Brain pericyte (primary cell): ENCODE measurements at regions not wholly inside any gene's neighbourhood (a gene's known extent, or its start where the extent isn't known, plus 50 kb on each side); places are given as distances from the start of the nearest gene placed in this dataset.
"Not testable (repeated sequence)": the region's sequence is repeated elsewhere in the genome, so short reads cannot be mapped to it uniquely, and the experiment has no call there.

ENCODE experiments used
- DNase-seq: peaks from one replicate; pipeline ENCODE4 v3.0.0-alpha.2; 2012; ENCODE audit warnings: low read depth, low spot score

- no peak for DNase-seq
These were observed 95.9 kb upstream of the PCSK1 start for GRCh38 chr5:96528826-96529474.

DNA sequence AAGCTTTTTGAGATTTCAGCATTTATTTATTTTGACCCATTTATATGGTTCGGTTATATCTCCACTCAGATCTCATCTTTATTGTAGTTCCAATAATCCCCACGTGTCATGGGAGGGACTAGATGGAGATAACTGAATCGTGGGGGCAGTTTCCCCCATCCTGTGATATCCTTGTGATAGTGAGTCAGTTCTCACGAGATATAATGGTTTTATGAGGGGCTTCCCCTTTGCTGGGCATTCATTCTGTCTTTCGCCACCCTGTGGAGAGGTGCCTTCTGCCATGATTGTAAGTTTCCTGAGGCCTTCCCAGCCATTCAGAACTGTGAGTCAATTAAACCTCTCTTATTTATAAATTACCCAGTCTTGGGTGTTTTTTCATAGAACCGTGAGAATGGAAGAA lies 96.5 kb upstream of the PCSK1 start:
- DNase-seq: no peak

DNA sequence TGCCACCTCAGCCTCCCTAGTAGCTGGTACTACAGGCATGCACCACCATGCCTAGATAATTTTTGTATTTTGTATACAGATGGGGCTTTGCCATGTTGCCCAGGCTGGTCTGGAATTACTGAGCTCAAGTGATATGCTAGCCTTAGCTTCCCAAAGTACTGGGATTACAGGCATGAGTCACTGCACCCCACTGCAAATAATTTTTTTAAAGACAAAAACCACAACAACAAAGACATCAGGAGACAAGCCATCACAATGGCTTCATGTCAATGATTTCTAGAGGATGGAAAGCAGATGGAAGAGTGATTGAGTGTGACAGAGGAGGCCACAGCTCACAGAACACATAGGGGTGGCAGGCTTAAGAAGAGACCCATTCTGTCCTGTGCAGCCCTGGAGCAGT lies 97.9 kb upstream of the PCSK1 start:
- no peak for DNase-seq

- DNase-seq: no peak
These were observed 100.3 kb upstream of the PCSK1 start for GRCh38 chr5:96533371-96533770.

GRCh38 chr5:96537386-96537785 lies 104.3 kb upstream of the PCSK1 start:
- no peak for DNase-seq

DNA sequence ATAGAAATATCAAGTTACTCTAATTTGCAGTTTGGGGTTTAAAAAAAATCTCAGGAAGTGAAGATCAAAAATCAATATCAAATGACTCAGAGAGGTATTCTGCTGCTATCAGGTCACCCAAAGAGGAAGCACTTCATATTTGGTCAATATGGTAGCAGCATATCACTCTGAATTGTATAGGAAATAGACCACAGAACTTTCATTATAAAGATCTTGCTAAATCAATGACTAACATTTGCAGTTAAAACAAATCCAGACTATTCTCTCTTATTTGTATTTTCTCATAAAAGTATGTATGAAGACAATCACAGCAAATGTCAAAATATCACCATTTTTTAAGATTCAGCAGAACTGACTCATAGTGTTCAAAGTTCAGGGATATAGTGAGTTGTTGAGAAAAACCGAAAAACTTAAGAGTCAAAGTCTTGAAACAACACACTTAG lies 105.8 kb upstream of the PCSK1 start:
- DNase-seq: no peak

- DNase-seq: no peak
These were observed 113.1 kb upstream of the PCSK1 start for GRCh38 chr5:96546120-96546519.

DNA sequence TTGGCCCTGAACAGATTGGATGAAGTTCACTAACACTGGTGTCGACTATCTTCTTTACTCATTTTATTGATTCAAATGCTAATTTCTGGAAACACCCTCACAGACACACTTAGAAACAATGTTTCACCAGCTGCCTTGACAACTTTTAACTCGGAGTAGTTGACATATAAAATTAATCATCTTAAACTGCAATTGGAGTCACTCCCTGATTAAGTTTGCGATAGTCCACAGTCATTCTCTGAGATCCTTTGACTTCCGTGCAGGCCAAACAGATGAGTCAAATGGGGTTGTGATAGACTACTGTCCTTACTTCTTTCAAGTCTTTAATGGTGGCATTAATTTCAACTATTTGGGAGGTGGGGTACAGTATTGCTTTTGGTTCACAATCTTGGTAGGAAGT lies 114.4 kb upstream of the PCSK1 start:
- no peak for DNase-seq

GRCh38 chr5:96548905-96549304 lies 113.3 kb upstream of the CAST start:
- no peak for DNase-seq

DNA sequence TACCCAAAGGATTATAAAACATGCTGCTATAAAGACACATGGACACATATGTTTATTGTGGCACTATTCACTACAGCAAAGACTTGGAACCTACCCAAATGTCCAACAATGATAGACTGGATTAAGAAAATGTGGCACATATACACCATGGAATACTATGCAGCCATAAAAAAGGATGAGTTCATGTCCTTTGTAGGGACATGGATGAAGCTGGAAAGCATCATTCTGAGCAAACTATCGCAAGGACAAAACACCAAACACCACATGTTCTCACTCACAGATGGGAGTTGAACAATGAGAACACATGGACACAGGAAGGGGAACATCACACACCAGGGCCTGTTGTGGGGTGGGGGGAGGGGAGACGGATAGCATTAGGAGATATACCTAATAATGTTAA lies 101.3 kb upstream of the CAST start:
- not testable (repeated sequence) for DNase-seq

- DNase-seq: no peak
These were observed 99.6 kb upstream of the CAST start for GRCh38 chr5:96562614-96563013.

DNA sequence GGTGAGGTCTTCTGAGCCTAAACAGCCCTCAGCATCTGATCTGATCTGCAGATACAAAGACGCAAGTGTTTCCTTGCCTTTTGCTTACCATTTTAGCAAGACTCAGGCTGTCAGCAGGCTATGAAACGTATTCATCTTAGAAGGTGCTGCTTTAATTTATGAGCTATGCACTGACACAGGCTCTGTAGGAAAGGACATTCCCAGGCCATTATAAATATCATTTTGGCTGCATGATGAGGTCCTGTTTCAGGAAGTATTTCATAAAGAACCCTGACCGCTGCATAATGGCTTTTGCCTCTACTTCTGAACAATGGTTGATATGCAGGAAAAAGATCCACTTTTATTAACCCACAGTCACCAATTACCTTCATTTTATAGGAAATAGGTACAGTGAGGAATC lies 98.4 kb upstream of the CAST start:
- no peak for DNase-seq

GRCh38 chr5:96565582-96566265 lies 96.5 kb upstream of the CAST start:
- no peak for DNase-seq

- DNase-seq: no peak
These were observed 95.2 kb upstream of the CAST start for GRCh38 chr5:96566833-96567587.

DNA sequence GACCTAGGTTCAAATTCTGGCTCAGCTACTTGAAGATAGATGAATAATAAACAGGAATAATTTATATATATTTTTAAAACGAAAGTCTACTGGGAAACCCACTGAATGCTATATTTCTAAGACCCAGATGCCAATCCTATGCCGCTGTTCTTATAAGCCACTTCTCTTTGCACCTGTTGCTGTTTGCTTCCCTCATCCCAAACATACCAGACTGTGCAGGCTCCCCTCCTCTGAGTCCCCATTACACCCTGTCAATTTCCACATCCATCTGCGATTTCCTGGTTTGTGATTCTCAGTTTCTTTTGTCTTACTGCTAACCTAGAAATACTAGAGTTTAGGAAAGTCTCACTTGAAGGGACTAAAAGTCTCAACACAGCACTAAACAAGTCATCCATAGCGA lies 92.8 kb upstream of the CAST start:
- DNase-seq: no peak

DNA sequence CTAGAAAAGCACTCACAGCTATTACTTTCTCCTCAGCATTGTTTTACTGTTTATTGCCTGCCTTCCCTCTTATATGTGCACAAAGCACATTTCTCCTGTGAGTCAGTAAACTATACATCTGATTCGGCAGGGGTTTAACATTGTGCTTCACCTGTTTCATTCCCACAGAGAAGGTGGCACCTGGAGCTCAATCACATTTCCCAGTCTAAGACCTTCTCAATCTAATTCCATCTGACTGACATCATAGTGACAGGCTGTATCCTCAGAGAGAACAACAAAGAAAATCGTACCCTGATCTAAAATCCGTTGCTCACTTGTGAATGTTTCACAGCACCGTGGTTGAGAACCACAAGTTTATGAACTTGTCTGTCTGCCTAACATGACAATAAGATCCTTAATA lies 92.4 kb upstream of the CAST start:
- no peak for DNase-seq

DNA sequence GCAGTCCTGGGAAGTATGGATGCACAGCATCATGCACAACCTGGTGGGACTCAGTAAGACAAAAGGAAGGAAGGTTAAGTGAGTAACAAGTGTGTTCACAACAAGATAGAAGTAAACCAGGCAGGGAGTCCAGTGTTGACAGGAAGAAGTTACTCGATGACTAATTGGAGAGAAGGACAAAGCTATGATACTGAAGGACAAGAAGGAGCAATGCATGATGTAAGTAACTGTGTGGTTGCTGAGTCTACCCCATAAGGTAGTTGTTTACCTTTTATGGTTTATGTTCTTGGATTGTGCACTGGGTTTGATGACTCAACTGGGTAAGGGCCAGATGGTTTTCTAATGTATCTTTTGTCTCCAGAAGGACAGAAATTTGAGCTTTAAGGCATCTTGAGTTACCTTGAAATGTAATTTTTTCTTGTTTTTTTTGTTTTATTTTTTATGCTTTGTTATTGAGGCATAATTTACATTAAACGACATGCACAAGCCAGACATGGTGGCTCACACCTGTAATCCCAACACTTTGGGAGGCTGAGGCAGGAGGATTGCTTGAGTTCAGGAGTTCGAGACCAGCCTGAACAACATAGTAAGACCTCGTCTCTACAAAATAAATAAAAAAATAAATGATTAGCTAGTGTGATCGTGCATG lies 89.2 kb upstream of the CAST start:
- DNase-seq: peak; percentile 57

DNA sequence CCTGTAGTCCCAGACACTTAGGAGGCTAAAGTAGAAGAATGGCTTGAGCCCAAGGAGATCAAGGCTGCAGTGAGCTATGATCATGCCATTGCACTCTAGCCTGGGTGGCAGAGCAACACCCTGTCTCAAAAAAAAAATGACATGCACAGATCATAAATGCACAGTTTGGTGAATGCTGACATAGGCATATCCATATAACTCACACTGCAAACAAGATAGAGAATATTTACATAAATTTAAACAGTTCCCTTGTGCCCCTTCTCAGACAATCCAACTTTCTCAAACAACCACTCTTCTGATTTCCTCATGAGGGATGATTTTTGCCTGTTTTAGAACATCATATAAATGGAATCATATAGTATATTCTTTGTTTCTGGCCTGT lies 88.7 kb upstream of the CAST start:
- DNase-seq: no peak

DNA sequence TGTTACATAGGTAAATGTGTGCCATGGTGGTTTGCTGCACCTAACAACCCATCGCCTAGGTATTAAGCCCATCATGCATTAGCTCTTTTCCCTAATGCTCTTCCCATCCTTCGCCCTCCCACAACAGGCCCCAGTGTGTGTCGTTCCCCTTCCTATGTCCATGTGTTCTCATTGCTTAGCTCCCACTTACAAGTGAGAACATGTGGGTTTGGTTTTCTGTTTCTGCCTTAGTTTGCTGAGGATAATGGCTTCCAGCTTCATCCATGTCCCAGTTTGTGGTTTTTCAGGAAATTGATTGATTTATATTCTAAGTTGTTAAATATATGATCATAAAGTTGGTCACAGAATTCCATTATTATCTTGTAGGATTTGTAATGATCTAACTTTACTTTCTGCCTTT lies 85.3 kb upstream of the CAST start:
- DNase-seq: no peak

- DNase-seq: no peak
These were observed 84.3 kb upstream of the CAST start for GRCh38 chr5:96577909-96578308.

- no peak for DNase-seq
These were observed 82.5 kb upstream of the CAST start for GRCh38 chr5:96579711-96580110.

DNA sequence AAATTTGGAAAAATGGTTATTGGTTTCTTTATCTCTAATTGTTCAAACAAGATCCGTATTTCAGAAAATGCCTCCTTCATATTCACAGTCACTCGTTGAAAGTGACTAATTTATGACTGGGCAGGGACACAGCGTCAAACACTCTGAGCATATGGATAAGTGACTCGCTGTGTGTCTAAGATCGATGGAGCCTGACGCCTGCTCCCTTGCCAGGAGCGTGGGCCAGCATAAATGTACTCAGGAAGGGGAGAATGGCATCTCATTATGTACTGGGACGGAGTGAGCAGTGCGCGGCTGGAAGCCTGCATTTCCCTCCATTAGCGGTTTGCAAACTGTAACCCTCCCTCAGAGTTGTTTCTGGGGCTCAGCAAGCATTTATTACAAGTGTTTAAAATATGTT lies 79.8 kb upstream of the CAST start:
- DNase-seq: no peak
